ENCODE measurements at regions not wholly inside any gene's neighbourhood (a gene's known extent, or its start where the extent isn't known, plus 50 kb on each side); places are given as distances from the start of the nearest gene placed in this dataset.
A peak's percentile ranks its signal among the peaks of the same experiment; 100 is the strongest.

- no peaks in the 10 kb centered on the region for H3K27me3 Mint-ChIP-seq (ENCODE audit: low read depth)
- ChIA-PET CTCF (no interaction called here), POLR2A (no interaction called here)
- no peak overlapping the region for H3K4me3 Mint-ChIP-seq
- DNase-seq (ENCODE audit: low spot score) (no peak), ATAC-seq (no peak)
- peaks cover 1% of the 10 kb centered on the region; the same call in 1 of the 2 replicates for H3K36me3 Mint-ChIP-seq
- no peak overlapping the region for H3K27ac Mint-ChIP-seq
- H3K9me3 Mint-ChIP-seq, result peaks cover 3% of the 10 kb centered on the region
- H3K4me1 Mint-ChIP-seq, result peaks cover 3% of the 10 kb centered on the region; the same call in 1 of the 2 replicates
- TF ChIP-seq TEAD4 (CRISPR knock-in tag; IDR thresholded peaks at IDR 0.05) (no peak), EMX1 (CRISPR knock-in tag; IDR thresholded peaks at IDR 0.05) (no peak), SMAD3 (CRISPR knock-in tag; IDR thresholded peaks at IDR 0.05; ENCODE audit: borderline replicate concordance) (no peak), NFE2L1 (CRISPR knock-in tag; IDR thresholded peaks at IDR 0.05) (no peak), KAT7 (CRISPR knock-in tag; IDR thresholded peaks at IDR 0.05; ENCODE audit: borderline replicate concordance) (no peak), IRF2 (CRISPR knock-in tag; IDR thresholded peaks at IDR 0.05; ENCODE audit: borderline replicate concordance, low read depth) (no peak), ZNF317 (CRISPR knock-in tag; IDR thresholded peaks at IDR 0.05; ENCODE audit: borderline replicate concordance, low read depth) (no peak), ETV6 (CRISPR knock-in tag; IDR thresholded peaks at IDR 0.05) (no peak), MAX (CRISPR knock-in tag; IDR thresholded peaks at IDR 0.05) (no peak), ARID4B (CRISPR knock-in tag; IDR thresholded peaks at IDR 0.05; ENCODE audit: borderline replicate concordance) (no peak), ATF3 (CRISPR knock-in tag; conservative IDR thresholded peaks at IDR 0.05) (no peak), E2F4 (CRISPR knock-in tag; IDR thresholded peaks at IDR 0.05; ENCODE audit: borderline replicate concordance, low read depth) (no peak)
Observed at GRCh38 chr3:90132197-90132596, 1024.8 kb downstream of the EPHA3 start.

GRCh38 chr3:90134090-90134489 is 1026.7 kb downstream of the EPHA3 start:
- no peak overlapping the region for H3K4me3 Mint-ChIP-seq
- no peak for ATAC-seq
- H3K9me3 Mint-ChIP-seq, result no peaks in the 10 kb centered on the region
- CTCF ChIA-PET, result no interaction called here
- no peaks in the 10 kb centered on the region for H3K27me3 Mint-ChIP-seq (ENCODE audit: low read depth)
- H3K4me1 Mint-ChIP-seq, result peaks cover 3% of the 10 kb centered on the region; the same call in 1 of the 2 replicates
- H3K36me3 Mint-ChIP-seq, result no peaks in the 10 kb centered on the region
- TF ChIP-seq ZBTB43 (CRISPR knock-in tag; IDR thresholded peaks at IDR 0.05) (no peak), HMGA2 (CRISPR knock-in tag; IDR thresholded peaks at IDR 0.05) (0 out of 2 replicates have a peak, but pooled peaks have one; percentile 2)
- DNase-seq (ENCODE audit: low spot score), result no peak
- no peak overlapping the region for H3K27ac Mint-ChIP-seq
- POLR2A ChIA-PET, result no interaction called here

GRCh38 chr3:90136456-90137191 is 1029.2 kb downstream of the EPHA3 start:
- ATAC-seq (no peak), DNase-seq (ENCODE audit: low spot score) (no peak)
- Mint-ChIP-seq H3K36me3 (no peaks in the 10 kb centered on the region), H3K27me3 (ENCODE audit: low read depth) (no peaks in the 10 kb centered on the region), H3K27ac (no peak overlapping the region), H3K4me3 (no peak overlapping the region), H3K9me3 (no peaks in the 10 kb centered on the region), H3K4me1 (peaks cover 3% of the 10 kb centered on the region; the same call in 1 of the 2 replicates)
- CTCF ChIA-PET, result no interaction called here
- POLR2A ChIA-PET, result no interaction called here
- TF ChIP-seq FOXJ3 (CRISPR knock-in tag; IDR thresholded peaks at IDR 0.05; ENCODE audit: borderline replicate concordance) (no peak), E2F1 (CRISPR knock-in tag; IDR thresholded peaks at IDR 0.05) (no peak), ATF6 (CRISPR knock-in tag; IDR thresholded peaks at IDR 0.05) (no peak), E2F5 (CRISPR knock-in tag; IDR thresholded peaks at IDR 0.05) (no peak)

All from WTC11 (cell line).